ENCODE measurements at regions not wholly inside any gene's neighbourhood (a gene's known extent, or its start where the extent isn't known, plus 50 kb on each side); places are given as distances from the start of the nearest gene placed in this dataset.

- ChIA-PET CTCF (no interaction called here), POLR2A (ENCODE audit: unreplicated experiment) (no interaction called here)
- Histone ChIP-seq H3K9me2 (replicated peaks; ENCODE audit: low read length) (no peaks in the 10 kb centered on the region), H3K79me2 (ENCODE audit: low read length) (no peaks in the 10 kb centered on the region), H3K4me2 (ENCODE audit: low read length) (no peak overlapping the region), H4K20me1 (ENCODE audit: low read length) (no peaks in the 10 kb centered on the region), H2AFZ (ENCODE audit: low read length) (no peak overlapping the region), H3K9ac (ENCODE audit: low read length) (no peak overlapping the region), H3K27me3 (ENCODE audit: low read length) (no peaks in the 10 kb centered on the region), H3K27ac (ENCODE audit: low read length) (no peak overlapping the region), H3K4me3 (ENCODE audit: low read length) (no peak overlapping the region), H3K4me1 (ENCODE audit: insufficient read depth, low read length) (peaks cover 13% of the 10 kb centered on the region), H3F3A (ENCODE audit: low read length, unreplicated experiment) (no peaks in the 10 kb centered on the region), H3K9me3 (ENCODE audit: low read length) (peaks cover 9% of the 10 kb centered on the region), H3K36me3 (ENCODE audit: low read depth, low read length) (no peaks in the 10 kb centered on the region; the same call in 1 of the 2 replicates)
- no peak for TF ChIP-seq CTCF (conservative IDR thresholded peaks at IDR 0.05; ENCODE audit: low read depth, low read length)
- TF ChIP-seq EZH2 (IDR thresholded peaks at IDR 0.05; ENCODE audit: low read length, unreplicated experiment) = no peak
- TF ChIP-seq EZH2phosphoT487 (IDR thresholded peaks at IDR 0.05; ENCODE audit: borderline replicate concordance, low read length) = no peak
- ATAC-seq = no peak
- no TSS peak for BruUV-seq (replicated peaks)
- intact Hi-C loops (cut with micrococcal nuclease) = no loop called here
- DNase-seq = no peak
These were observed 59.2 kb upstream of the C15orf39 start for GRCh38 chr15:75142499-75142898.

GRCh38 chr15:75143738-75144334 is 57.8 kb upstream of the C15orf39 start:
- Histone ChIP-seq H3F3A (ENCODE audit: low read length, unreplicated experiment) (no peaks in the 10 kb centered on the region), H3K4me2 (ENCODE audit: low read length) (no peak overlapping the region), H3K9me3 (ENCODE audit: low read length) (peaks cover 9% of the 10 kb centered on the region), H3K9me2 (replicated peaks; ENCODE audit: low read length) (no peaks in the 10 kb centered on the region), H3K4me3 (ENCODE audit: low read length) (no peak overlapping the region), H3K9ac (ENCODE audit: low read length) (no peak overlapping the region), H3K4me1 (ENCODE audit: insufficient read depth, low read length) (peaks cover 13% of the 10 kb centered on the region), H3K27ac (ENCODE audit: low read length) (no peak overlapping the region), H3K79me2 (ENCODE audit: low read length) (no peaks in the 10 kb centered on the region), H2AFZ (ENCODE audit: low read length) (no peak overlapping the region), H3K36me3 (ENCODE audit: low read depth, low read length) (no peaks in the 10 kb centered on the region; the same call in 1 of the 2 replicates), H3K27me3 (ENCODE audit: low read length) (no peaks in the 10 kb centered on the region), H4K20me1 (ENCODE audit: low read length) (no peaks in the 10 kb centered on the region)
- DNase-seq = no peak
- ChIA-PET POLR2A (ENCODE audit: unreplicated experiment) (no interaction called here), CTCF (no interaction called here)
- no peak for ATAC-seq
- TF ChIP-seq EZH2phosphoT487 (IDR thresholded peaks at IDR 0.05; ENCODE audit: borderline replicate concordance, low read length) (no peak), EZH2 (IDR thresholded peaks at IDR 0.05; ENCODE audit: low read length, unreplicated experiment) (no peak), CTCF (conservative IDR thresholded peaks at IDR 0.05; ENCODE audit: low read depth, low read length) (no peak)
- BruUV-seq (replicated peaks) = no TSS peak
- intact Hi-C loops (cut with micrococcal nuclease) = no loop called here

- H3K36me3 ChIP-seq (ENCODE audit: low read depth, low read length) = no peaks in the 10 kb centered on the region; the same call in 1 of the 2 replicates
- no peak overlapping the region for H2AFZ ChIP-seq (ENCODE audit: low read length)
- H3K79me2 ChIP-seq (ENCODE audit: low read length) = no peaks in the 10 kb centered on the region
- no peaks in the 10 kb centered on the region for H3K9me2 ChIP-seq (replicated peaks; ENCODE audit: low read length)
- BruUV-seq (replicated peaks) = no TSS peak
- no peaks in the 10 kb centered on the region for H3K27me3 ChIP-seq (ENCODE audit: low read length)
- peak; percentile 79 for DNase-seq
- H4K20me1 ChIP-seq (ENCODE audit: low read length) = no peaks in the 10 kb centered on the region
- TF ChIP-seq EZH2 (IDR thresholded peaks at IDR 0.05; ENCODE audit: low read length, unreplicated experiment) (no peak), CTCF (conservative IDR thresholded peaks at IDR 0.05; ENCODE audit: low read depth, low read length) (peak; percentile 54)
- POLR2A ChIA-PET (ENCODE audit: unreplicated experiment) = interaction anchor here (0.5 kb wide), 1 partner anchor 25 kb away, joined by 4 read pairs; no protein-coding TSS in a partner anchor
- peak overlapping the region; percentile 49 for H3K4me2 ChIP-seq (ENCODE audit: low read length)
- intact Hi-C loops (cut with micrococcal nuclease) = no loop called here
- peak overlapping the region; percentile 54 for H3K27ac ChIP-seq (ENCODE audit: low read length)
- CTCF ChIA-PET = no interaction called here
- peak; percentile 61 for ATAC-seq
- no peak overlapping the region for H3K9ac ChIP-seq (ENCODE audit: low read length)
- H3K4me1 ChIP-seq (ENCODE audit: insufficient read depth, low read length) = peaks cover 22% of the 10 kb centered on the region
- H3F3A ChIP-seq (ENCODE audit: low read length, unreplicated experiment) = peaks cover 5% of the 10 kb centered on the region
- peaks cover 9% of the 10 kb centered on the region for H3K9me3 ChIP-seq (ENCODE audit: low read length)
- no peak overlapping the region for H3K4me3 ChIP-seq (ENCODE audit: low read length)
These were observed 56.4 kb upstream of the C15orf39 start for GRCh38 chr15:75145027-75145841.
